GM23338 (cell line): ENCODE measurements at regions not wholly inside any gene's neighbourhood (a gene's known extent, or its start where the extent isn't known, plus 50 kb on each side); places are given as distances from the start of the nearest gene placed in this dataset.

Experiments
- ATAC-seq: fragments of 200-7000 bp; cut with Tn5 transposase; 3 replicates; pipeline ENCODE4 v1.9.1; 2020
- DNase-seq: peaks from one replicate; pipeline ENCODE4 v3.0.0-alpha.2; 2015; ENCODE audit warnings: low spot score
- H2AFZ ChIP-seq: fragments of 200-600 bp; sonication (generic); 2 replicates; pipeline ENCODE4 v1.8.0; 2016; ENCODE audit warnings: antibody characterized with exemption, mild to moderate bottlenecking, moderate library complexity
- H3F3A ChIP-seq: fragments of 200-600 bp; sonication (generic); replicated peaks from 2 replicates; pipeline ENCODE4 v1.8.0; 2017; ENCODE audit warnings: antibody characterized with exemption, mixed run types, low read depth
- H3K27ac ChIP-seq: fragments of 200-600 bp; sonication (generic); 2 replicates; pipeline ENCODE4 v1.6.1; 2016; ENCODE audit warnings: low read depth
- H3K27me3 ChIP-seq: fragments of 200-600 bp; sonication (generic); 2 replicates; pipeline ENCODE4 v1.8.0; 2016; ENCODE audit warnings: mild to moderate bottlenecking, mixed run types, moderate library complexity; ENCODE audit not compliant: insufficient read depth
- H3K36me3 ChIP-seq: fragments of 200-600 bp; sonication (generic); 2 replicates; pipeline ENCODE4 v1.8.0; 2016; ENCODE audit warnings: mild to moderate bottlenecking; ENCODE audit not compliant: insufficient read depth
- H3K4me1 ChIP-seq: fragments of 200-600 bp; sonication (generic); 2 replicates; pipeline ENCODE4 v1.8.0; 2016; ENCODE audit warnings: mild to moderate bottlenecking, moderate library complexity; ENCODE audit not compliant: insufficient read depth
- H3K4me2 ChIP-seq: fragments of 200-600 bp; sonication (generic); 2 replicates; pipeline ENCODE4 v1.7.1; 2017; ENCODE audit warnings: mixed run types
- H3K4me3 ChIP-seq: fragments of 200-600 bp; sonication (generic); 2 replicates; pipeline ENCODE4 v1.6.1; 2016; ENCODE audit warnings: mixed run types
- H3K79me2 ChIP-seq: fragments of 200-600 bp; sonication (generic); replicated peaks from 2 replicates; pipeline ENCODE4 v1.8.0; 2017; ENCODE audit warnings: mild to moderate bottlenecking; ENCODE audit not compliant: insufficient read depth
- H3K9me2 ChIP-seq: fragments of 200-600 bp; sonication (generic); 2 replicates; pipeline ENCODE4 v1.8.0; 2017; ENCODE audit not compliant: insufficient read depth
- H4K20me1 ChIP-seq: fragments of 200-600 bp; sonication (generic); replicated peaks from 2 replicates; pipeline ENCODE4 v1.8.0; 2017; ENCODE audit warnings: mild to moderate bottlenecking; ENCODE audit not compliant: insufficient read depth
- H3K27ac Mint-ChIP-seq: 2 replicates; pipeline ENCODE4 v1.8.0; 2020; ENCODE audit warnings: inconsistent platforms, mild to moderate bottlenecking, moderate library complexity, mixed read lengths
- H3K27me3 Mint-ChIP-seq: 3 replicates; pipeline ENCODE4 v1.8.0; 2022; ENCODE audit warnings: low read depth, mild to moderate bottlenecking, moderate library complexity, mixed read lengths, inconsistent platforms; ENCODE audit not compliant: insufficient read depth, poor library complexity
- H3K36me3 Mint-ChIP-seq: 3 replicates; pipeline ENCODE4 v1.8.0; 2021; ENCODE audit warnings: low read depth, mild to moderate bottlenecking, inconsistent platforms, moderate library complexity, mixed read lengths
- H3K4me1 Mint-ChIP-seq: 3 replicates; pipeline ENCODE4 v1.8.0; 2020; ENCODE audit warnings: mild to moderate bottlenecking, inconsistent platforms, mixed read lengths
- H3K4me3 Mint-ChIP-seq: 3 replicates; pipeline ENCODE4 v1.8.0; 2021; ENCODE audit warnings: moderate library complexity, mild to moderate bottlenecking, inconsistent platforms, mixed read lengths
- H3K9me3 Mint-ChIP-seq: 3 replicates; pipeline ENCODE4 v1.8.0; 2020; ENCODE audit warnings: moderate library complexity, mild to moderate bottlenecking, inconsistent platforms, mixed read lengths
- ETS1 ChIP-seq: IDR thresholded peaks from 2 replicates; pipeline ENCODE4 v1.6.1; 2016; ENCODE audit warnings: antibody characterized with exemption
- EZH2 ChIP-seq: fragments of 200-600 bp; sonication (generic); IDR thresholded peaks from one replicate; pipeline ENCODE4 v1.8.0; 2017; ENCODE audit warnings: antibody characterized with exemption, mild to moderate bottlenecking, low read depth; ENCODE audit not compliant: unreplicated experiment
- NANOG ChIP-seq: IDR thresholded peaks from 2 replicates; pipeline ENCODE4 v1.6.1; 2016; ENCODE audit warnings: antibody characterized with exemption, borderline replicate concordance
- POLR2AphosphoS5 ChIP-seq: IDR thresholded peaks from 2 replicates; pipeline ENCODE4 v1.6.1; 2016; ENCODE audit warnings: antibody characterized with exemption, low read depth
- ZNF331 ChIP-seq: fragments of 250-450 bp; sonication (Bioruptor Pico); IDR thresholded peaks from 2 replicates; pipeline ENCODE4 v1.5.0; 2020; ENCODE audit warnings: low read depth, mild to moderate bottlenecking, moderate library complexity
- ZNF462 ChIP-seq: fragments of 250-450 bp; sonication (Bioruptor Pico); IDR thresholded peaks from 2 replicates; pipeline ENCODE4 v1.5.0; 2020; ENCODE audit warnings: mild to moderate bottlenecking, moderate library complexity

- TF ChIP-seq ZNF462 (CRISPR knock-in tag) (no peak), ZNF331 (no peak), NANOG (no peak)
- Histone ChIP-seq H3K27me3 (no peaks in the 10 kb centered on the region), H3K4me3 (no peak overlapping the region), H2AFZ (peak overlapping the region; percentile 23; the same call in 1 of the 2 replicates), H4K20me1 (no peaks in the 10 kb centered on the region), H3K36me3 (no peaks in the 10 kb centered on the region), H3K79me2 (no peaks in the 10 kb centered on the region), H3K27ac (no peak overlapping the region), H3F3A (no peaks in the 10 kb centered on the region), H3K9me2 (0 out of 2 replicates have a peak, but pooled peaks cover 4% of the 10 kb centered on the region), H3K4me2 (no peak overlapping the region), H3K4me1 (no peaks in the 10 kb centered on the region)
- Mint-ChIP-seq H3K9me3 (peaks cover 15% of the 10 kb centered on the region), H3K4me3 (no peak overlapping the region), H3K4me1 (no peaks in the 10 kb centered on the region), H3K36me3 (peaks cover 11% of the 10 kb centered on the region), H3K27me3 (no peaks in the 10 kb centered on the region), H3K27ac (no peak overlapping the region)
- ATAC-seq (no peak), DNase-seq (no peak)
Measured at GRCh38 chr4:133694416-133694815, 507.2 kb downstream of the PABPC4L start.

- Mint-ChIP-seq H3K4me3 (no peak overlapping the region), H3K36me3 (peaks cover 25% of the 10 kb centered on the region), H3K9me3 (peaks cover 45% of the 10 kb centered on the region), H3K4me1 (no peaks in the 10 kb centered on the region; the same call in 2 of the 3 replicates), H3K27ac (no peak overlapping the region), H3K27me3 (peaks cover 6% of the 10 kb centered on the region)
- Histone ChIP-seq H3K27me3 (no peaks in the 10 kb centered on the region), H3K79me2 (no peaks in the 10 kb centered on the region), H3K27ac (no peak overlapping the region), H3K9me2 (peaks cover 10% of the 10 kb centered on the region), H3K4me1 (no peaks in the 10 kb centered on the region), H3K36me3 (peaks cover 9% of the 10 kb centered on the region; the same call in 1 of the 2 replicates), H3K4me3 (no peak overlapping the region), H4K20me1 (no peaks in the 10 kb centered on the region), H3K4me2 (no peak overlapping the region), H2AFZ (no peak overlapping the region), H3F3A (no peaks in the 10 kb centered on the region)
- ATAC-seq: no peak
- TF ChIP-seq EZH2 (no peak), NANOG (no peak), ZNF331 (no peak), POLR2AphosphoS5 (no peak), ETS1 (no peak)
- no peak for DNase-seq
Measured at GRCh38 chr4:133683967-133684366, 517.6 kb downstream of the PABPC4L start.
